ENCODE measurements at regions not wholly inside any gene's neighbourhood (a gene's known extent, or its start where the extent isn't known, plus 50 kb on each side); places are given as distances from the start of the nearest gene placed in this dataset.

DNA sequence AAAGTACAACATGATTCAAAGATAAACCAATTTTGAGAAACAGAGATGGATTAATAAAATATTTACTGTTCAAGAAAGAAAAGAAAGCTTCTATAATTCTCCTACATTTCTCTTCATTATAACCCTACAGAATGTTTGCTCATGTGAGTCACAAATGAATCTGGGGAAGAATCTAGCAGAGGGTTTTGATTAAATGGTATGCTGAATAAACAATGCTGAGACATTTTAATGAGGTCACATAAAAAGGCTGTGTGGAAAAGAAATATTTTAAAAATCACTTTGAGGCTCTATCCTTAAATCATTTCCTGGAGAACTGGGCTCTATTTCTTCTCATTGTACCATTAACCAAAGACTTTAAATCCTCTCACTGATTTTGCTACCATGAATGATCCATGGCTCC lies 727.7 kb downstream of the NTRK3 start:
- Histone ChIP-seq H3K27ac (ENCODE audit: insufficient read depth, low read length) (no peak overlapping the region), H3K4me3 (ENCODE audit: insufficient read depth, low read depth, low read length) (no peak overlapping the region), H2BK15ac (ENCODE audit: low read depth, low read length) (no peak overlapping the region), H2AK5ac (ENCODE audit: low read depth, low read length) (no peak overlapping the region), H3K4ac (ENCODE audit: low read depth, low read length) (no peak overlapping the region), H3K4me1 (ENCODE audit: control insufficient read depth, insufficient read depth, low read length) (no peaks in the 10 kb centered on the region), H3K79me1 (ENCODE audit: low read depth in 1 of 2, low read length in 2 of 2) (no peaks in the 10 kb centered on the region), H3K23ac (ENCODE audit: low read depth, low read length) (no peak overlapping the region), H2BK20ac (ENCODE audit: low read depth, low read length) (no peak overlapping the region), H3K56ac (ENCODE audit: extremely low read depth, insufficient read depth, low read length) (no peak overlapping the region), H4K20me1 (ENCODE audit: insufficient read depth, low read length) (no peaks in the 10 kb centered on the region), H2AFZ (replicated peaks; ENCODE audit: low read length, poor library complexity) (no peak overlapping the region), H3K9me3 (ENCODE audit: control insufficient read depth, insufficient read depth, low read length) (peaks cover 7% of the 10 kb centered on the region), H2BK120ac (ENCODE audit: low read depth, low read length) (no peak overlapping the region), H3K4me2 (ENCODE audit: low read depth, low read length) (no peak overlapping the region), H3K9me1 (ENCODE audit: insufficient read depth, low read length) (no peaks in the 10 kb centered on the region), H4K8ac (ENCODE audit: low read depth in 2 of 2, low read length in 2 of 2) (no peak overlapping the region), H3K9ac (ENCODE audit: low read depth, low read length) (no peak overlapping the region), H3K27me3 (ENCODE audit: control insufficient read depth, insufficient read depth, low read length) (no peaks in the 10 kb centered on the region), H2AK9ac (replicated peaks; ENCODE audit: low read depth, low read length, poor library complexity) (no peak overlapping the region), H3K36me3 (ENCODE audit: control insufficient read depth, insufficient read depth, low read length) (no peaks in the 10 kb centered on the region), H3K14ac (replicated peaks; ENCODE audit: low read depth, low read length) (no peak overlapping the region), H4K91ac (ENCODE audit: insufficient read depth, low read depth, low read length) (no peak overlapping the region), H3K18ac (ENCODE audit: low read depth, low read length) (no peak overlapping the region), H4K5ac (ENCODE audit: low read depth, low read length) (no peak overlapping the region), H2BK5ac (ENCODE audit: low read depth, low read length, poor library complexity, severe bottlenecking) (no peak overlapping the region)
- CTCF ChIA-PET = no interaction called here
- DNase-seq = no peak
- no peak for TF ChIP-seq NFE2L2 (IDR thresholded peaks at IDR 0.05; ENCODE audit: low read depth, low read length)
- no peak for TF ChIP-seq MXI1 (IDR thresholded peaks at IDR 0.05; ENCODE audit: borderline replicate concordance, low read depth, low read length)
- TF ChIP-seq CTCF (conservative IDR thresholded peaks at IDR 0.05; ENCODE audit: low read depth, low read length) = no peak
- in situ Hi-C loops (cut with MboI; ENCODE audit: low sequenced_read_pairs) (no loop called here), intact Hi-C loops (cut with micrococcal nuclease) (no loop called here), dilution Hi-C loops (cut with HindIII; ENCODE audit: low sequenced_read_pairs, unreplicated experiment) (no loop called here)
- BruUV-seq (replicated peaks) = no TSS peak
- peak; percentile 29; the same call in 1 of the 2 replicates for ATAC-seq (ENCODE audit: low read depth)
- POLR2A ChIA-PET (ENCODE audit: unreplicated experiment) = no interaction called here
